ENCODE measurements at regions not wholly inside any gene's neighbourhood (a gene's known extent, or its start where the extent isn't known, plus 50 kb on each side); places are given as distances from the start of the nearest gene placed in this dataset.

- no peak for DNase-seq (ENCODE audit: low read depth, low spot score)
Observed at GRCh38 chr10:110396284-110396651, 91.5 kb upstream of the SMNDC1 start.

DNA sequence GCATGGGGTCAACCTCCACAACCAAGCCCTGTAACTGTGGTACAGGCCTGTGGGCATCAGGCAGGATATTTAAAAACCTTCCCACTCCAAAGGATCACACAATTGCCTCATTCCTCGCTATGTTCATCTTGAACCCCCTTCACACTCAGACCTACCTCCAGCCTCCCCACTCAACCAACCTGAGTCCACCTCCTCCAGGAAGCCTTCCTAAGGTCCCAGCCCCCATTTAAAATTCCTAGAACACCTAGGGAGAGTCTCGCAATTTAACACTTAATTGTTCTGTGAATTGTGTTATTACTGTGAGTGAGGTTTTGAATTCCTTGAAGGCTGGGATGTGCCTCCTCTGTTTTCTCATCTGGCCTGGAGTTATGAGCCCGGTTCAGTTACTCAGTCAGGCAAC, 93.1 kb upstream of the SMNDC1 start:
- no peak for DNase-seq (ENCODE audit: low read depth, low spot score)

- peak; percentile 69 for DNase-seq (ENCODE audit: low read depth, low spot score)
Observed at GRCh38 chr10:110398419-110399105, 93.8 kb upstream of the SMNDC1 start.

- peak; percentile 78 for DNase-seq (ENCODE audit: low read depth, low spot score)
Observed at GRCh38 chr10:110399106-110399964, 94.6 kb upstream of the SMNDC1 start.

GRCh38 chr10:110399965-110400933, 95.5 kb upstream of the SMNDC1 start:
- no peak for DNase-seq (ENCODE audit: low read depth, low spot score)

- DNase-seq (ENCODE audit: low read depth, low spot score), result no peak
Observed at GRCh38 chr10:110401401-110402076, 96.2 kb upstream of the DUSP5 start.

- no peak for DNase-seq (ENCODE audit: low read depth, low spot score)
Observed at GRCh38 chr10:110402077-110402416, 95.7 kb upstream of the DUSP5 start.

DNA sequence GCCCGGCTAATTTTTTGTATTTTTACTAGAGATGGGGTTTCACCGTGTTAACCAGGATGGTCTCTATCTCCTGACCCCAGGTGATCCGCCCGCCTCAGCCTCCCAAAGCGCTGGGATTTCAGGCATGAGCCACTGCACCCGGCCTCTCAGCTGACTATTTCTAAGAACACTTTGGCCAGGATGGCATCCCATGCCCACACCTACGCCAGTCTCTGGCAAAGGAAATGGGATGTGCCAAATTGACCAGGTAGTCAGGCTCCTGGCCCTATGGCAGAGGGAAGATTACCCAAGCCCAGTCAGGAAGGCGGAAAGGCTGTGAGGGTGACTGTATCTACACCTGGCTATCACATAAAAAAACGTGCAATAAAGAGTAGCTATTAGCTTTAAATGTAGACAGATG, 94.1 kb upstream of the DUSP5 start:
- DNase-seq (ENCODE audit: low read depth, low spot score), result no peak

GRCh38 chr10:110404413-110404812, 93.3 kb upstream of the DUSP5 start:
- no peak for DNase-seq (ENCODE audit: low read depth, low spot score)

DNA sequence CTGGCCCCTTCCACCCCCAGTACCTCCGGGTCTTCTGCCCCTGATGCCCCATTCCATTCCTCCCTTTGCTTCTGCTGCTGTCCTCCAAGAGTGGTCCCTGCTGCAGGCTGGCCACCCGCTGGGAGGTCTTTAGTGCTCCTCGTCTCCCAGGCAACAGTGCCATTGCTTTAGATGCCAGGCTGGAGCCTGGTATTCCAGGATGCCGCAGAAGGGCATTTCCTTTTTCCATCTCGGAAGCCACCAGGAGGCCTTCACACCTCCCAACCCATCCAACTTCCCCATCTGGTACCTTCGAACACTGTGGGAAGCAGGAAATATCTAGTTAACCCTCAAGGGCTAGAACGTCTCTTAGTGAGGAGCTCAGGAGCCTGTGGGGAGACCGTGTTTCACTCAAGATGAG, 92.9 kb upstream of the DUSP5 start:
- no peak for DNase-seq (ENCODE audit: low read depth, low spot score)

DNA sequence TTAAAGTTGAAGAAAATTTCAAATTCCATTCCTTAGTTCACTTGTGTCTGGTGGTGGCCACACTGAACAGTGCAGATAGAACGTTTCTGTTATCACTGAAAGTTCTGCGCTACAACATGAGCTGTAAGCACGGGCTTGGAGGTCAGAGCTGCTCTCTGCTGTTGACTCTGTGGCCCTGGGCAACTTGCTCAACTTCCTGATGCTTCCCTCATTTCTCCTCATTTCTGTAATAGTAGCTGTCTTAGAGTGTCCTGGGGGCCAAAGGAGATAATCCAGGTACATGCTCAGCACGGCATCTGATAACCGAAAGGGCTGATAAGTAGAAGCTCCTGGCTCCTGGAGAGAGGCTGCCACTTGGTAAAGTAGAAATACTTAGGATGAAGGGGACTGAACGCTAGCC, 92.3 kb upstream of the DUSP5 start:
- DNase-seq (ENCODE audit: low read depth, low spot score), result no peak

- DNase-seq (ENCODE audit: low read depth, low spot score), result no peak
Observed at GRCh38 chr10:110407301-110408170, 90.2 kb upstream of the DUSP5 start.

GRCh38 chr10:110408203-110408871, 89.4 kb upstream of the DUSP5 start:
- no peak for DNase-seq (ENCODE audit: low read depth, low spot score)

- no peak for DNase-seq (ENCODE audit: low read depth, low spot score)
Observed at GRCh38 chr10:110408943-110409342, 88.8 kb upstream of the DUSP5 start.

GRCh38 chr10:110409488-110409887, 88.2 kb upstream of the DUSP5 start:
- DNase-seq (ENCODE audit: low read depth, low spot score), result no peak

DNA sequence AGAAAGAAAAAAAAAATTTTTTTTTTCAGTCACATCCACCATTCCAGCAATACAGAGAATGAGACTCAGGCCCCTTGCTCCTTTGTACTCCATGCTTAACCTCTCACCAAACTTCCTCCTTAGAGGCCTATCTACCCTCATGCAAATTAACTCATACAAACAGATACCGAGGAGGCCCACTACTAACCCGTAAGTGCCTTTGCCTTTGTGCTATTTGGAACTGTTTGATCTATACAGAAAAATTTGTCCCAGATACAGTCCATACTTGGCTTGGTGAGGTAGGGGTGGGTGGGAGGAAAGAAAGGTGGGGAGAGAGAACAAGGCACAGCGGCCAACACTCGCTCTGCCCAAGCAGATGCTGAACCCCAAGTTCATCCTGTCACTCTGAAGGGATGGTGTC, 87.8 kb upstream of the DUSP5 start:
- DNase-seq (ENCODE audit: low read depth, low spot score), result no peak

DNA sequence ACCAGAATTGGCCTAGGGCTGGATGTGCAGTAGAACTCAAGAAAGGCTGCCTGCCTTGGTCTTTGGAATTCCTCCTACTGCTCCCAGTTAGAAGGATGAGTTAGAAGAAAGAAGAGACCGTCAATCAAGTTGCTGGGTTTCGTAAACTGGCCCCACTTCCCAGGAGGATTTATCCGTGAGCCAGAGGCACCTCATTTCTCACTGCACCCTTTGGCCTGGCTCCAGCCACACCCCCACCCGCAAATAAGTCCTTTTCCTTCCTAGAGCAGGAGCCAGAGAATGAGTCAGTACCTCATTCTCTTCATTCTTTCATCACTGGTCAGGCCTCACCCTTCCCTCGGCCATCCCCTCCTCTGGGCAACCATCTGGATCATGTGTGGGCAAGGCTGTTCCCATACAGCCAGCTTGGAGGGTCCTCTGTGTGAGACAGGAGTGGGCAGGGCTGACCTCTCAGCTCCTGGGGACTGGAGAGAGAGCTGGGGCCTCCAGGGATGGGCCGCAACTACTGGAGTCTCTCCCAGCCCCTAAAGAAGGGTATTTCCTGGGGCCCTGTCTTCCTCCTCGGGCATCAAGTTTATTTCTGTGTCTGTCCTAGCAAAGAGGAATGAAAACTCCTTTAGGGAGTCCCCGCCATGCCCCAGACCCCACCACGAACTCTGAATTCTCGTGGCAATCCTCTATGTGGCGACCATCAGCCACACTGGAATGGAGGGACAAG, 87.2 kb upstream of the DUSP5 start:
- peak; percentile 33 for DNase-seq (ENCODE audit: low read depth, low spot score)

- DNase-seq (ENCODE audit: low read depth, low spot score), result no peak
Observed at GRCh38 chr10:110411047-110411410, 86.7 kb upstream of the DUSP5 start.

- DNase-seq (ENCODE audit: low read depth, low spot score), result peak; percentile 33
Observed at GRCh38 chr10:110413049-110413783, 84.5 kb upstream of the DUSP5 start.
